GM12873 (cell line): ENCODE measurements at regions not wholly inside any gene's neighbourhood (a gene's known extent, or its start where the extent isn't known, plus 50 kb on each side); places are given as distances from the start of the nearest gene placed in this dataset.

Source experiments
- TF ChIP-seq, protein P1 (sequence below): IDR thresholded peaks from 2 replicates; pipeline ENCODE4 v1.5.1; 2012; ENCODE audit warnings: low read depth, mild to moderate bottlenecking, moderate library complexity, low read length, control low read depth; ENCODE audit not compliant: insufficient read depth; ENCODE audit errors: missing control alignments

- TF ChIP-seq, protein P1, sequence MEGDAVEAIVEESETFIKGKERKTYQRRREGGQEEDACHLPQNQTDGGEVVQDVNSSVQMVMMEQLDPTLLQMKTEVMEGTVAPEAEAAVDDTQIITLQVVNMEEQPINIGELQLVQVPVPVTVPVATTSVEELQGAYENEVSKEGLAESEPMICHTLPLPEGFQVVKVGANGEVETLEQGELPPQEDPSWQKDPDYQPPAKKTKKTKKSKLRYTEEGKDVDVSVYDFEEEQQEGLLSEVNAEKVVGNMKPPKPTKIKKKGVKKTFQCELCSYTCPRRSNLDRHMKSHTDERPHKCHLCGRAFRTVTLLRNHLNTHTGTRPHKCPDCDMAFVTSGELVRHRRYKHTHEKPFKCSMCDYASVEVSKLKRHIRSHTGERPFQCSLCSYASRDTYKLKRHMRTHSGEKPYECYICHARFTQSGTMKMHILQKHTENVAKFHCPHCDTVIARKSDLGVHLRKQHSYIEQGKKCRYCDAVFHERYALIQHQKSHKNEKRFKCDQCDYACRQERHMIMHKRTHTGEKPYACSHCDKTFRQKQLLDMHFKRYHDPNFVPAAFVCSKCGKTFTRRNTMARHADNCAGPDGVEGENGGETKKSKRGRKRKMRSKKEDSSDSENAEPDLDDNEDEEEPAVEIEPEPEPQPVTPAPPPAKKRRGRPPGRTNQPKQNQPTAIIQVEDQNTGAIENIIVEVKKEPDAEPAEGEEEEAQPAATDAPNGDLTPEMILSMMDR: no peak
These were observed 642.6 kb upstream of the CCDC179 start for GRCh38 chr11:23502826-23503225.

- TF ChIP-seq, protein P1: no peak
These were observed 648.7 kb upstream of the CCDC179 start for GRCh38 chr11:23509023-23509422.

DNA sequence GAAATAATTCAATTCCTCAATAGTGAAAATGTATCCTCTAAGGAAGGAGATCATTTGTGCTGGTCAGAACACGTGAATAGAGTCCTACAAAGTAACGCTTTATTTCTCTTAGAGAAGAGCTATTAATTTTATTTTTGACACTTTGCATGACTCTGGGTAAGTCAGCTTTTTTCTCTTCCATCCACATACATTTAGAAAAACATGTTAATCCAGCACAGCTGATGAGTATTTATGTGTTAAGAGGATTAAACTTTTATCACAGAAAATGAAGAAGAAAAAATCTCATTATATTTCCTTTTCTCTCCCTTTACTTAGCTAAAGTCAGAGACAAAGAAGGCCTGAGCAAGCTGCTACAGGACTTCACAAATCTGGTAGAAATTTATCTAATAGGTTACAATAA, 649.5 kb upstream of the CCDC179 start:
- TF ChIP-seq, protein P1: no peak

DNA sequence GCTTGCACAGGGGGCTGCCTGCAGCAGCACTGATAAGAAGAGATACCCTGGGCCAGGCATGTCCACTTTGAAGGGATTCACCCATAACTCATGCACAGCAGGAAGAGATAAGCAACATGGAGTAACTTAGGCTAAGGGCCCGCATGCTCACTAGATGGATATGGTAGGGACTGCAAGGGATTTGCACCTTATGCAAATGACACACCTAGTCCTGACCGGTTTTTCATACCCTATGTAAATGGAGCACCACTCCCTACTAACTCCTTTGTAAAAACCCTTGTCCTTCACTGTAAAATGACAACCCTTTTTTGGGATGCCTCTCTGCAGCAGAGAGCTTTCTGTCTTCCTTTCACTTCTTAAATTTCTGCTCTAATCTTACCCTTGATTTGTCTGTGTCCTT, 658.9 kb upstream of the CCDC179 start:
- TF ChIP-seq, protein P1: no peak

DNA sequence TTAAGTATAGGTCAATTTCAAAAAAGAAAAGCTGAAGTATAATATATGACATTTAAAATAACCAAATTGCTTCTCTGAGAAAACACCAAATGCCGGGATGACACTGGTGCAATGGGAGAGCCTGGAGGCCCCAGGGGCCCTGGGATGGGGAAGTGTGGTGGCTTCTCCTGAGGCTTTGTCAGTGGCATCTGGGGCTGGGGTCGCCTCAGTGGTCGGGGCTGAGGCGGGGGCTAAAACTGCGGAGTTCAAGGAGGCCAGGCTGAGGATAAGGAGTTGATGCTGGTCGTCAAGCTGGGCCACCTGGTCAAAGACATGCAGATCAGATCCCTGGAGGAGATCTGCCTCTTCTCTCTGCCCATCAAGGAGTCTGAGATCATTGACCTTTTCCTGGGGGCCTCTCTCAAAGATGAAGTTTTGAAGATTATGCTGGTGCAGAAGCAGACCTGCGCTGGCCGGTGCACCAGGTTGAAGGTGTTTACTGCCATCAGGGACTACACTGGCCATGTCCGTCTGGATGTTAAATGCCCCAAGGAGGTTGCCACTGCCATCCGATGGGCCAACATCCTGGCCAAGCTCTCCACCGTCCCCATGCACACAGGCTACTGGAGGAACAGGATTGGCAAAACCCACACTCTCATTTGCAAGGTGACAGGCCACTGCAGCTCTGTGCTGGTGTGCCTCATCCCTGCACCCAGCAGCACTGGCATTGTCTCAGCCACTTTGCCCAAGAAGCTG, 660.1 kb upstream of the CCDC179 start:
- TF ChIP-seq, protein P1: no peak

DNA sequence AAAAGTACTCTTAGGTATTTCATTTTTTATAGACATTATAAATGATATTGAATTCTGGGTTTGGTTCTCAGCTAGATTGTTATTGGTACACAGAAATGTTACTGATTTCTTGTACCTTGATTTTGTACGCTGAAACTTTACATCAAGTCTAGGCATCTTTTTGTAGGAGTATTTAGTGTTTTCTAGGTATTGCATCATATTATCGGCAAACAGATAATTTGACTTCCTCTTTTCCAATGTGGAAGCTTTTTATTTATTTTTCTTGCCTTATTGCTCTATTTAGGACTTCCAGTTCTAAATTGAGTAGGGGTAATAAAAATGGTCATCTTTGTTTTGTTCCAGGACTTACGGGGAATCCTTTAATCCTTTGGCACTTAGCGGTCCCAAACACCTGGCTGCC, 676.6 kb upstream of the CCDC179 start:
- TF ChIP-seq, protein P1: no peak

DNA sequence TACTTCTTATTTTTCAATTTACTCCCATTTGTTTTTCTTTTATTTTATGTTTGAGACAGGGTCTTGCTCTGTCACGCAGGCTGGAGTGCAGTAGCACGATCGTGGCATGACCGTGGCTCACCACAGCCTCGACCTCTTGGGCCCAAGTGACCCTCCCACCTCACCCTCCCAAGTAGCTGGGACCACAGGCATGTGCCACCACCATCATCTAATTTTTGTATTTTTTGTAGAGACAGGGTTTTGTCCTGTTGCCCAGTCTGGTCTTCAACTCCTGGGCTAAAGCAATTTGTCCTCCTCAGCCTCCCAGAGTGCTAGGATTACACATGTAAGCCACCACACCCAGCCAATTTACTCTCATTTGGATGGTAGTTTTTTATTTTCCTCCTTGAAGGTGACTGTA, 679.3 kb upstream of the CCDC179 start:
- TF ChIP-seq, protein P1: no peak
